Spleen (tissue), 11 donors: ENCODE measurements at regions not wholly inside any gene's neighbourhood (a gene's known extent, or its start where the extent isn't known, plus 50 kb on each side); places are given as distances from the start of the nearest gene placed in this dataset.

Source experiments
- DNase-seq: peaks from one replicate; pipeline ENCODE4 v3.0.0-alpha.2; 2020
- H3K27ac ChIP-seq, 8 donors: fragments of 200-600 bp; sonication (generic) in 7 of 8; 1 replicate in 4 of 8; 2 replicates in 4 of 8; pipeline versions ENCODE4 v1.5.0 to v1.8.0; 2016 to 2021; ENCODE audit warnings: inconsistent platforms in 4 of 8, mild to moderate bottlenecking in 4 of 8, moderate library complexity in 1 of 8
- H3K27me3 ChIP-seq, 7 donors: fragments of 200-600 bp; sonication (generic) in 6 of 7; replicated peaks in 1 of 7; 1 replicate in 4 of 7; 2 replicates in 3 of 7; pipeline versions ENCODE4 v1.5.0 to v1.8.0; 2016 to 2021; ENCODE audit warnings: inconsistent platforms in 3 of 7, mild to moderate bottlenecking in 1 of 7
- H3K36me3 ChIP-seq, 6 donors: fragments of 200-600 bp; sonication (generic) in 5 of 6; 1 replicate in 4 of 6; 2 replicates in 2 of 6; pipeline versions ENCODE4 v1.5.0 to v1.8.0; 2016 to 2021; ENCODE audit warnings: inconsistent platforms in 2 of 6
- H3K4me1 ChIP-seq, 6 donors: fragments of 200-600 bp; sonication (generic) in 5 of 6; 1 replicate in 3 of 6; 2 replicates in 3 of 6; pipeline versions ENCODE4 v1.5.0 to v1.8.0; 2016 to 2021; ENCODE audit warnings: inconsistent platforms in 3 of 6
- H3K4me3 ChIP-seq, 8 donors: fragments of 200-600 bp; sonication (generic) in 7 of 8; 1 replicate in 4 of 8; 2 replicates in 4 of 8; pipeline versions ENCODE4 v1.5.0 to v1.8.0; 2016 to 2021; ENCODE audit warnings: inconsistent platforms in 4 of 8, mild to moderate bottlenecking in 4 of 8, moderate library complexity in 2 of 8
- H3K9me3 ChIP-seq, 8 donors: fragments of 200-600 bp; sonication (generic) in 7 of 8; 1 replicate in 4 of 8; 2 replicates in 4 of 8; pipeline versions ENCODE4 v1.5.0 to v1.8.0; 2016 to 2021; ENCODE audit warnings: inconsistent platforms in 4 of 8
- POLR2A ChIP-seq, 3 donors: fragments of 450-650 bp; IDR thresholded peaks; one replicate each; pipeline ENCODE4 v1.5.1; 2017; ENCODE audit warnings: antibody characterized with exemption in 3 of 3, mild to moderate bottlenecking in 1 of 3
- POLR2AphosphoS5 ChIP-seq, 3 donors: sonication (generic); formaldehyde crosslinking; IDR thresholded peaks; one replicate each; pipeline ENCODE4 v1.5.1; 2017; ENCODE audit warnings: antibody characterized with exemption in 3 of 3
- WGBS, 5 donors: extraction: QIAGEN DNeasy Blood & Tissue Kit in 3 of 5; methylation state at CpG; one replicate each; pipeline versions ENCODE4 v1.1.5 to v1.1.7; 2013 to 2018; 5-methylcytosine and 5-hydroxymethylcytosine counted together
- intact Hi-C: fragments of 100-400 bp; cut with DNase I; formaldehyde crosslinking; loops from one replicate; pipeline ENCODE4 v1.15.0; 2023; ENCODE audit warnings: low total_unique reads
- TF ChIP-seq, protein P1 (sequence below), 11 experiments: fragments of 200-600 bp in 7 of 11; fragments of 450-650 bp in 4 of 11; sonication (generic) in 4 of 11; IDR thresholded peaks in 8 of 11; conservative IDR thresholded peaks in 3 of 11; 1 replicate in 7 of 11; 2 replicates in 4 of 11; pipeline versions ENCODE4 v1.4.0 to v1.8.0; 2016 to 2021; ENCODE audit warnings: antibody characterized with exemption in 11 of 11, inconsistent platforms in 4 of 11, mild to moderate bottlenecking in 1 of 11
- donor health status: healthy with polysubstance abuse.
- donor health status: DM: no; HTN: no; CAD: no; lungs with moderate emphysema.
- donor health status: DM: no; HTN: no; CAD: no.
- donor health status: Bipolar disorder and iron deficiency.
- donor health status: healthy.
- donor health status: DM: no; HTN: no; CAD: no.
- donor health status: DM: yes; HTN: yes; CAD: no.

DNA sequence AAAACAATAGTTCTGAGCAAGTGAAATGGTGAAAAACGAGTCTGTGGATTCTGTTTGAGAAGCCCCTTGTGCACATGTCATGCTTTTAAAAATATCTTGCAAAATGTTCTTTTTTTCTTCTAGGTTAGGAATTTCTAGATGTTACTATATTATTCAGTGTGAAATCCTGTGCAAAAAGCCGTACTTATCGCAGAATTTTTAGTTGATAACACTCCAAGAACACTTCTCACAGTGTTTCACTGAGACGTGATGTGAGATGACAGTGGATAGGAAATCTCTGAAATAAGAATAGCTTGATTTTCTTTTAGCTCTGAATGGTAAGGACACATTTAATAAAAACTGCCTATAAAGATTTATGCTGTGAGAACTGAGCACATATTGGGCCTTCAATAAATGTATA is 234.5 kb downstream of the SNAPC1 start:
- intact Hi-C loops = no loop called here

DNA sequence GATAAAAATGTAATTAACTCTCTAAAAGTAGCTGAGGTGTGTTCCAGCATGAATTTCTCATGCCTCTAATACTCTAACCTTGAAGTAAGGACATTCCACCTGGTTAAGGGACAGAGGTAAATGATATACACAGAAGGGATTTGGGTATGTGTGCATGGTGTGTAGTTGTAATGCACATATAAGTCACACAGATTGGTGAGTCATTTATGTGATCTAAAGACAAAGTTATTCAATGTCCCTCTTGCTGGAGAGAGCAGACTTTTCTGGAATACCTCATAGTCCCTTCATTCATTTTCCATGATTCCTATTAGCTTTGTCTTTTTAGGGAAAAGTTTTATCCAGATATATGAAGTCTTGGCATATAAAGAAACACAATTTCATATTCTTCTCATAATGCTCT is 234.9 kb downstream of the SNAPC1 start:
- no peaks in the 10 kb centered on the region for H3K27me3 ChIP-seq
- no peaks in the 10 kb centered on the region for H3K36me3 ChIP-seq
- H3K27ac ChIP-seq = no peak overlapping the region
- intact Hi-C loops = no loop called here
- DNase-seq = no peak
- H3K4me3 ChIP-seq = no peak overlapping the region
- H3K9me3 ChIP-seq = no peaks in the 10 kb centered on the region
- no peak for TF ChIP-seq POLR2AphosphoS5 (IDR thresholded peaks at IDR 0.05)
- TF ChIP-seq, protein P1, sequence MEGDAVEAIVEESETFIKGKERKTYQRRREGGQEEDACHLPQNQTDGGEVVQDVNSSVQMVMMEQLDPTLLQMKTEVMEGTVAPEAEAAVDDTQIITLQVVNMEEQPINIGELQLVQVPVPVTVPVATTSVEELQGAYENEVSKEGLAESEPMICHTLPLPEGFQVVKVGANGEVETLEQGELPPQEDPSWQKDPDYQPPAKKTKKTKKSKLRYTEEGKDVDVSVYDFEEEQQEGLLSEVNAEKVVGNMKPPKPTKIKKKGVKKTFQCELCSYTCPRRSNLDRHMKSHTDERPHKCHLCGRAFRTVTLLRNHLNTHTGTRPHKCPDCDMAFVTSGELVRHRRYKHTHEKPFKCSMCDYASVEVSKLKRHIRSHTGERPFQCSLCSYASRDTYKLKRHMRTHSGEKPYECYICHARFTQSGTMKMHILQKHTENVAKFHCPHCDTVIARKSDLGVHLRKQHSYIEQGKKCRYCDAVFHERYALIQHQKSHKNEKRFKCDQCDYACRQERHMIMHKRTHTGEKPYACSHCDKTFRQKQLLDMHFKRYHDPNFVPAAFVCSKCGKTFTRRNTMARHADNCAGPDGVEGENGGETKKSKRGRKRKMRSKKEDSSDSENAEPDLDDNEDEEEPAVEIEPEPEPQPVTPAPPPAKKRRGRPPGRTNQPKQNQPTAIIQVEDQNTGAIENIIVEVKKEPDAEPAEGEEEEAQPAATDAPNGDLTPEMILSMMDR (IDR thresholded peaks at IDR 0.05 in 8 of 11, conservative IDR thresholded peaks at IDR 0.05 in 3 of 11) = no peak
- no peak for TF ChIP-seq POLR2A (IDR thresholded peaks at IDR 0.05)
- no peaks in the 10 kb centered on the region for H3K4me1 ChIP-seq

More for the DNA sequence above, 234.5 kb downstream of the SNAPC1 start:
- H3K27me3 ChIP-seq = no peaks in the 10 kb centered on the region
- no peak overlapping the region for H3K27ac ChIP-seq
- no peaks in the 10 kb centered on the region for H3K9me3 ChIP-seq
- no peak for DNase-seq
- no peak overlapping the region for H3K4me3 ChIP-seq
- no peak for TF ChIP-seq POLR2A (IDR thresholded peaks at IDR 0.05)
- TF ChIP-seq, protein P1 (IDR thresholded peaks at IDR 0.05 in 8 of 11, conservative IDR thresholded peaks at IDR 0.05 in 3 of 11) = no peak
- H3K4me1 ChIP-seq = no peaks in the 10 kb centered on the region
- 81 to 89% (median 84%) methylated on average over 4 of the region's 4 CpGs for WGBS, 5 donors
- H3K36me3 ChIP-seq = no peaks in the 10 kb centered on the region

DNA sequence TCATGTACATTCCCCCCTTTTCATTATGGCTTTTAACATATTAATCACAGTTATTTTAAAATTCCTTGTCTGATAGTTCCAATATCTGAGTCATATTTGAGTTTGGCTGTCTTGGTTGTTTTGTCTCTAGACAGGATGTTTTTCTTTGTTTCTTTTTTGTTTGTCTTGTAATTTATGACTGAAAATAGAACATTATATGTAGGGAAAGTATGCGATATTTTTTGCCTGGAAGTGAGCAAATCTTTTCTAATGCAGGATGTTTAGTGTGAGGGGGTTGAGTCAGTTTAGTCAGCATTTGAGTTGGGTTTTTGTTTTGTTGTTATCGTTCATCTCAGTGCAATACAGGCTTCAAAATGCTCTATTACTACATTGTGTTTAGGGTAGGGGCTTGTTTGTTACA is 239.7 kb downstream of the SNAPC1 start:
- H3K4me3 ChIP-seq = no peak overlapping the region
- H3K27me3 ChIP-seq = no peaks in the 10 kb centered on the region
- 72 to 87% (median 81%) methylated on average over 2 of the region's 2 CpGs for WGBS, 5 donors
- H3K9me3 ChIP-seq = no peaks in the 10 kb centered on the region
- H3K27ac ChIP-seq = no peak overlapping the region
- TF ChIP-seq, protein P1 (IDR thresholded peaks at IDR 0.05 in 8 of 11, conservative IDR thresholded peaks at IDR 0.05 in 3 of 11) = no peak
- TF ChIP-seq POLR2A (IDR thresholded peaks at IDR 0.05) (no peak), POLR2AphosphoS5 (IDR thresholded peaks at IDR 0.05) (no peak)
- DNase-seq = no peak
- no peaks in the 10 kb centered on the region for H3K4me1 ChIP-seq
- intact Hi-C loops = no loop called here
- no peaks in the 10 kb centered on the region for H3K36me3 ChIP-seq

DNA sequence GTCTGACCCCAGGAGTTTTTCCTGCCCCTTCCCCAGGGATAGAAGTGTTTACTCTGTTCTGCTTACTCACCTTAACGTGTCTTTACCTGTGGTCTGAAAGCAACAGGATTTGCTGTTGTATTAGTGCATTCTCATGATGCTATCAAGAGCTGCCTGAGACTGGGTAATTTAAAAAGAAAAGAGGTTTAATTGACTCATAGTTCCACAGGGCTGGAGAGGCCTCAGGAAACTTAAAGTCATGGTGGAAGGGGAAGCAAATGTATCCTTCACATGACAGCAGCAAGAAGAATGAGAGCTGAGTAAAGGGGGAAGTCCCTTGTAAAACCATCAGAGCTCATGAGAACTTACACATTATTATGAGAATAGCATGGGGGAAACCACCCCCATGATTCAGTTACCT is 240.4 kb downstream of the SNAPC1 start:
- 53 to 84% (median 76%) methylated on average over 1 of the region's 1 CpG for WGBS, 5 donors
- H3K9me3 ChIP-seq = no peaks in the 10 kb centered on the region
- TF ChIP-seq POLR2A (IDR thresholded peaks at IDR 0.05) (no peak), POLR2AphosphoS5 (IDR thresholded peaks at IDR 0.05) (no peak)
- TF ChIP-seq, protein P1 (IDR thresholded peaks at IDR 0.05 in 8 of 11, conservative IDR thresholded peaks at IDR 0.05 in 3 of 11) = no peak
- H3K27me3 ChIP-seq = no peaks in the 10 kb centered on the region
- no peak overlapping the region for H3K4me3 ChIP-seq
- no peaks in the 10 kb centered on the region for H3K36me3 ChIP-seq
- no peaks in the 10 kb centered on the region for H3K4me1 ChIP-seq
- DNase-seq = no peak
- no peak overlapping the region for H3K27ac ChIP-seq
- intact Hi-C loops = no loop called here
